ENCODE measurements at regions not wholly inside any gene's neighbourhood (a gene's known extent, or its start where the extent isn't known, plus 50 kb on each side); places are given as distances from the start of the nearest gene placed in this dataset.

DNA sequence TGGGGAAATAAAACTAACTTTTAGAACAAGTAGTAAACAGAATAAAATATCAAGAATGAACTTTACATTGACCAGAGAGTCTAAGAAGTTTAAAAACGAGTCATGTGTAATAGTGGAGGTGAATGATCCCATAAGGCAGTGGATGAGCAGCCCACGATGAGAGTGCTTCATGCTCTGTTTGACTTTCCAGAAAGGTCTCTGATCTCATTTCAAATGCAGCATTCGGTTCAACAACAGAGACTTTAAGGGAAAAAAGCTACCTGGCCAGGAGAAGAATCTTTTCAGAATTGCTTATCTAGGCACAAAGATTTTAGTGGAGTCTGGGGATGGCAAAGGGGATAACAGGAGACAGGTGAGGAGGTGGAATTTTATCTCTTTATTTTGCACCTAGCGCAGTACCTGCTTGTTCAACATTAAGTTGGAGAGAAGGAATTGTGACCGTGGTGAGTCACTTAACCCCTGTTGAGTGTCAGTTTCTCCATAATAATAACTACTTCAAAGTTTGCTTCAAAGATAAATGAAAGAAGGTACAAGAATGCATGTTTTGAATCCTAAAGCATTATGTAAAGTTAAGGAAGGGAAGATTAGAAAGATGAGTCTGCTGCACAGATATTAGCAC lies 94.9 kb upstream of the KIF26B start:
- H3K4me1 ChIP-seq (ENCODE audit: insufficient read depth), result peaks cover 30% of the 10 kb centered on the region
- TF ChIP-seq, protein P1, sequence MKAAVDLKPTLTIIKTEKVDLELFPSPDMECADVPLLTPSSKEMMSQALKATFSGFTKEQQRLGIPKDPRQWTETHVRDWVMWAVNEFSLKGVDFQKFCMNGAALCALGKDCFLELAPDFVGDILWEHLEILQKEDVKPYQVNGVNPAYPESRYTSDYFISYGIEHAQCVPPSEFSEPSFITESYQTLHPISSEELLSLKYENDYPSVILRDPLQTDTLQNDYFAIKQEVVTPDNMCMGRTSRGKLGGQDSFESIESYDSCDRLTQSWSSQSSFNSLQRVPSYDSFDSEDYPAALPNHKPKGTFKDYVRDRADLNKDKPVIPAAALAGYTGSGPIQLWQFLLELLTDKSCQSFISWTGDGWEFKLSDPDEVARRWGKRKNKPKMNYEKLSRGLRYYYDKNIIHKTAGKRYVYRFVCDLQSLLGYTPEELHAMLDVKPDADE (IDR thresholded peaks at IDR 0.05), result no peak
- TF ChIP-seq JUNB (IDR thresholded peaks at IDR 0.05; ENCODE audit: unreplicated experiment), result no peak
- TF ChIP-seq NANOG (IDR thresholded peaks at IDR 0.05; ENCODE audit: borderline replicate concordance), result no peak
- TF ChIP-seq STAT1 (IDR thresholded peaks at IDR 0.05; ENCODE audit: unreplicated experiment), result no peak
- TF ChIP-seq ZNF114 (CRISPR knock-in tag; IDR thresholded peaks at IDR 0.05), result no peak
- no peak for TF ChIP-seq ZNF331 (CRISPR knock-in tag; IDR thresholded peaks at IDR 0.05; ENCODE audit: low read depth)
- no peak for TF ChIP-seq ZNF462 (CRISPR knock-in tag; IDR thresholded peaks at IDR 0.05)
- no peak for TF ChIP-seq POLR2AphosphoS5 (IDR thresholded peaks at IDR 0.05; ENCODE audit: low read depth)
- TF ChIP-seq EZH2phosphoT487 (IDR thresholded peaks at IDR 0.05; ENCODE audit: unreplicated experiment), result no peak
- no peak for TF ChIP-seq EZH2 (IDR thresholded peaks at IDR 0.05; ENCODE audit: low read depth, unreplicated experiment)
- H3K27ac ChIP-seq (ENCODE audit: low read depth), result peak overlapping the region; percentile 45; the same call in 1 of the 2 replicates
- no peak overlapping the region for H2AFZ ChIP-seq
- DNase-seq (ENCODE audit: low spot score) (peak; percentile 47), ATAC-seq (peak; percentile 83)
- H3K27me3 ChIP-seq (ENCODE audit: insufficient read depth), result no peaks in the 10 kb centered on the region
- Mint-ChIP-seq H3K36me3 (ENCODE audit: low read depth) (peaks cover 14% of the 10 kb centered on the region), H3K27ac (peak overlapping the region; percentile 73), H3K9me3 (peaks cover 7% of the 10 kb centered on the region), H3K4me3 (peak overlapping the region; percentile 20), H3K4me1 (peaks cover 30% of the 10 kb centered on the region), H3K27me3 (ENCODE audit: insufficient read depth, low read depth, poor library complexity) (no peaks in the 10 kb centered on the region)
- no peak overlapping the region for H3K4me3 ChIP-seq
- no peaks in the 10 kb centered on the region for H3K79me2 ChIP-seq (replicated peaks; ENCODE audit: insufficient read depth)
- no peaks in the 10 kb centered on the region for H3K9me2 ChIP-seq (ENCODE audit: insufficient read depth)
- no peaks in the 10 kb centered on the region for H3K36me3 ChIP-seq (ENCODE audit: insufficient read depth)
- H3F3A ChIP-seq (replicated peaks; ENCODE audit: low read depth), result no peaks in the 10 kb centered on the region
- H4K20me1 ChIP-seq (replicated peaks; ENCODE audit: insufficient read depth), result no peaks in the 10 kb centered on the region
- peak overlapping the region; percentile 12 for H3K4me2 ChIP-seq
